ENCODE measurements at regions not wholly inside any gene's neighbourhood (a gene's known extent, or its start where the extent isn't known, plus 50 kb on each side); places are given as distances from the start of the nearest gene placed in this dataset.

DNA sequence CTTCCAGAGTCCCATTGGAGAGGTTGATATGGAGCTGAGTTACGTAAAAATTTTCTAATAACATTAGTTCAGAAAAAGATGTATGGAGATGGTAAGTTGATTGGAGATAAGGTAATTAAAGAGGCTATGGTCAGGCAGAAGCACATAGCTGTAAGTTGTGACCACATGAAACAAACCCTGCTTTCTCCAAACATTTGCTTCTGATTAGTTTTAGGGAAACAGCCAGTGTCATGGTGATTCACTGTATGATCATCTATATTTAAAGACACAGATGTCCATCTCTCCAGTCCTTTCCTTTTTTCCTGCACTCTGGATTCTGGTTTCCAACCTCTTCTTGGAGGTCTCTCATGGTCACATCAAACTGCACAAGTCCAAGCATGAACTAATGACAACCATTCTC is 1550.8 kb upstream of the PIK3C3 start:
- DNase-seq (no peak), ATAC-seq (replicated peaks in 1 of 4) (no peak)
- no peak overlapping the region for H3K27ac Mint-ChIP-seq
- H3K4me1 Mint-ChIP-seq, result no peaks in the 10 kb centered on the region
- ChIA-PET CTCF (no interaction called here), POLR2A (interaction anchor here in 1 of 2 donors (0.6 kb wide), 1 partner anchor 32 kb away, joined by 3 read pairs; no protein-coding TSS in a partner anchor)
- H3K4me3 Mint-ChIP-seq, result no peak overlapping the region
- H3K27me3 Mint-ChIP-seq, result no peaks in the 10 kb centered on the region
- H3K36me3 ChIP-seq (ENCODE audit: control insufficient read depth in 2 of 2, extremely low read depth in 1 of 2, insufficient read depth in 1 of 2, low read length in 1 of 2), result no peaks in the 10 kb centered on the region
- no peak overlapping the region for H3K27ac ChIP-seq (ENCODE audit: low read length)
- H3K36me3 Mint-ChIP-seq, result no peaks in the 10 kb centered on the region
- no peaks in the 10 kb centered on the region for H3K27me3 ChIP-seq (replicated peaks in 1 of 2; ENCODE audit: control insufficient read depth in 2 of 2, extremely low read depth in 1 of 2, insufficient read depth in 2 of 2, low read length in 1 of 2)
- peaks cover 15 to 25% (median 24%) of the 10 kb centered on the region in 3 donors for H3K9me3 Mint-ChIP-seq
- H3K9me3 ChIP-seq, result no peaks in the 10 kb centered on the region
- no CpG with 5 or more reads among the region's 1 CpG for WGBS (ENCODE audit: insufficient coverage)
- no peaks in the 10 kb centered on the region for H3K4me1 ChIP-seq (ENCODE audit: control insufficient read depth in 1 of 2, extremely low read depth in 1 of 2, insufficient read depth in 2 of 2, low read length in 2 of 2)
- no peak overlapping the region for H3K4me3 ChIP-seq (ENCODE audit: control insufficient read depth in 1 of 2, extremely low read depth in 1 of 2, low read length in 1 of 2)

DNA sequence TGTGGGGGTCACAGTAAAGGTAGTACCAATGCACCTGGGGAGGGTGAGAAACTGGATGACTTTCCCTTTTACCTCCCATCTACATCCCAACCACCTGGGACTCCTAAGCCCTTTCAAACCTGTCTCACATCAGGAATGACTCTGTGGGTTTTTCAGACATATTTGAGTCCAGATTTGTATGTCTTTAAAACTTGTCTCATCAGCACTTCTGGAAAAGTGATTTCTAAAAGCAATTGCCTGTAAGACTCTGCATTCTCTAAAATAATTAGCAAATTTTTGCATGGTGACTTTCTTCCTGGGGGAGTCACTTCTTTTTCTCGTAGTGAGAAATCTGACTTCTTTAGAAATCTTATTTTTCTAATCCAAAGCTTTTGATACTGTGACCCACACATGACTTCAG is 1553.0 kb upstream of the PIK3C3 start:
- CTCF ChIA-PET, result no interaction called here
- DNase-seq, result no peak
- Histone ChIP-seq H3K4me1 (ENCODE audit: control insufficient read depth in 1 of 2, extremely low read depth in 1 of 2, insufficient read depth in 2 of 2, low read length in 2 of 2) (no peaks in the 10 kb centered on the region), H3K9me3 (no peaks in the 10 kb centered on the region), H3K27me3 (replicated peaks in 1 of 2; ENCODE audit: control insufficient read depth in 2 of 2, extremely low read depth in 1 of 2, insufficient read depth in 2 of 2, low read length in 1 of 2) (no peaks in the 10 kb centered on the region), H3K4me3 (ENCODE audit: control insufficient read depth in 1 of 2, extremely low read depth in 1 of 2, low read length in 1 of 2) (no peak overlapping the region), H3K36me3 (ENCODE audit: control insufficient read depth in 2 of 2, extremely low read depth in 1 of 2, insufficient read depth in 1 of 2, low read length in 1 of 2) (no peaks in the 10 kb centered on the region), H3K27ac (ENCODE audit: low read length) (no peak overlapping the region)
- ATAC-seq (replicated peaks in 1 of 4), result no peak
- Mint-ChIP-seq H3K36me3 (no peaks in the 10 kb centered on the region), H3K9me3 (peaks cover 10 to 30% (median 16%) of the 10 kb centered on the region in 3 donors), H3K4me1 (no peaks in the 10 kb centered on the region), H3K27ac (no peak overlapping the region), H3K27me3 (no peaks in the 10 kb centered on the region), H3K4me3 (no peak overlapping the region)
- no CpG with 5 or more reads among the region's 1 CpG for WGBS (ENCODE audit: insufficient coverage)
- POLR2A ChIA-PET, result no interaction called here

DNA sequence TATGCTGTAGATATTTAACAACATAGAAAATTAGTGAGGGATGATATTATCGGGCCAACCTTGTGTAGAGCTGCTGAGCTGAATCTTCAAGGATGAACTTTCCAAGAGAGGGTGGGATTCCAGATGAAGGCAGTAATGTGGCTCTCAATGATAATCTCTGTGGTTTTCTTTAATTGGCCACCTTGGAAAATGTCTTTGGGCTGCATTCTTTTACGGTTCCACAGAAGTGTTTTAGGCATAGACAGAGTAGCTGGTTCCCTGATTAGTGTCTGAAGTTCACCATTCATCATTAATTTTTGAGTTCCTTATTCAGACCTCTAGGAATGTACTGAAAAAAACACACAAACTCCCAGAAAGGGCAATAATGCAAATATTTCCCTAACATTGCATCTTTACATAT is 1566.9 kb upstream of the PIK3C3 start:
- ChIA-PET CTCF (interaction anchor here in 1 of 2 donors (0.6 kb wide), 1 partner anchor 51 kb away, joined by 3 read pairs; no protein-coding TSS in a partner anchor), POLR2A (no interaction called here)
- 100% methylated on average over 1 of the region's 2 CpGs for WGBS (ENCODE audit: insufficient coverage)
- H3K36me3 ChIP-seq (ENCODE audit: control insufficient read depth in 2 of 2, extremely low read depth in 1 of 2, insufficient read depth in 1 of 2, low read length in 1 of 2), result no peaks in the 10 kb centered on the region
- no peak for DNase-seq
- Mint-ChIP-seq H3K4me1 (no peaks in the 10 kb centered on the region), H3K36me3 (no peaks in the 10 kb centered on the region), H3K4me3 (no peak overlapping the region), H3K27ac (no peak overlapping the region), H3K9me3 (peaks cover 11 to 30% (median 19%) of the 10 kb centered on the region in 3 donors), H3K27me3 (no peaks in the 10 kb centered on the region)
- ATAC-seq (replicated peaks in 1 of 4), result no peak
- H3K27ac ChIP-seq (ENCODE audit: low read length), result no peak overlapping the region
- no peak overlapping the region for H3K4me3 ChIP-seq (ENCODE audit: control insufficient read depth in 1 of 2, extremely low read depth in 1 of 2, low read length in 1 of 2)
- H3K4me1 ChIP-seq (ENCODE audit: control insufficient read depth in 1 of 2, extremely low read depth in 1 of 2, insufficient read depth in 2 of 2, low read length in 2 of 2), result no peaks in the 10 kb centered on the region
- no peaks in the 10 kb centered on the region for H3K27me3 ChIP-seq (replicated peaks in 1 of 2; ENCODE audit: control insufficient read depth in 2 of 2, extremely low read depth in 1 of 2, insufficient read depth in 2 of 2, low read length in 1 of 2)
- no peaks in the 10 kb centered on the region for H3K9me3 ChIP-seq

DNA sequence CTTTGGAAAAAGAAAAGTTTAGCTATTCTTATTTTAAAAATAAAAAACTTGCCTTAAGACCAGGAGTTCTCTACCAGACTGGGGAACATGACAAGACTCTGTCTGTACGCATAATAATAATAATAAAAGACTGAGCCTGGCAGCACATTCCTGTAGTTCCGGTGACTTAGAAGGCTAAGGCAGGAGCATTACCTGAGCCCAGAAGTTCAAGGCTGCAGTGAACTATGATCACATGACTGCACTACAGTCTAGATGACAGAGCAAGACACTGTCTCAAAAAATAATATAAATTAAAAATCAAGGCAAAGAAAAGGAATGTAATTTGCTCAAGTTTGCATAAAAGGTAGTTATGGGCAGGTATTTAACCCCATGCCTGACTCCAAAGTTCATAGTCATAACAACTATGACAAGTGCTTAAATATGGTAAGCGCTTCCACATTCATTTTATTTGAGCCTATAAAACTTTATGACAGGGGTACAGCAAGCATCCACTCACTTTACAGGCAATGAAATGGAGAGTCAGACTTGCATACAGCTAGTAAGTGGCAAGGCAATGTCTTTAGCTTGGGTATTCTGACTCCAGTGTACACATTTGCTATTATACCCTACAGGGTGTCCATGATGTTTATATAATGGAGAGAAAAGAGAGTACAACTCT is 1567.8 kb upstream of the PIK3C3 start:
- DNase-seq, result no peak
- Mint-ChIP-seq H3K4me3 (no peak overlapping the region), H3K27ac (no peak overlapping the region), H3K27me3 (no peaks in the 10 kb centered on the region), H3K9me3 (peaks cover 14 to 26% (median 18%) of the 10 kb centered on the region in 3 donors), H3K4me1 (no peaks in the 10 kb centered on the region), H3K36me3 (no peaks in the 10 kb centered on the region)
- no peak overlapping the region for H3K27ac ChIP-seq (ENCODE audit: low read length)
- no peak for ATAC-seq (replicated peaks in 1 of 4)
- ChIA-PET POLR2A (interaction anchor here in 1 of 2 donors (0.6 kb wide), 1 partner anchor 445 kb away, joined by 3 read pairs; no protein-coding TSS in a partner anchor), CTCF (interaction anchor here in 1 of 2 donors (0.6 kb wide), 1 partner anchor 51 kb away, joined by 3 read pairs; no protein-coding TSS in a partner anchor)
- H3K9me3 ChIP-seq, result no peaks in the 10 kb centered on the region
- H3K4me3 ChIP-seq (ENCODE audit: control insufficient read depth in 1 of 2, extremely low read depth in 1 of 2, low read length in 1 of 2), result no peak overlapping the region
- H3K27me3 ChIP-seq (replicated peaks in 1 of 2; ENCODE audit: control insufficient read depth in 2 of 2, extremely low read depth in 1 of 2, insufficient read depth in 2 of 2, low read length in 1 of 2), result no peaks in the 10 kb centered on the region
- no peaks in the 10 kb centered on the region for H3K4me1 ChIP-seq (ENCODE audit: control insufficient read depth in 1 of 2, extremely low read depth in 1 of 2, insufficient read depth in 2 of 2, low read length in 2 of 2)
- 87% methylated on average over 2 of the region's 3 CpGs for WGBS (ENCODE audit: insufficient coverage)
- H3K36me3 ChIP-seq (ENCODE audit: control insufficient read depth in 2 of 2, extremely low read depth in 1 of 2, insufficient read depth in 1 of 2, low read length in 1 of 2), result no peaks in the 10 kb centered on the region

DNA sequence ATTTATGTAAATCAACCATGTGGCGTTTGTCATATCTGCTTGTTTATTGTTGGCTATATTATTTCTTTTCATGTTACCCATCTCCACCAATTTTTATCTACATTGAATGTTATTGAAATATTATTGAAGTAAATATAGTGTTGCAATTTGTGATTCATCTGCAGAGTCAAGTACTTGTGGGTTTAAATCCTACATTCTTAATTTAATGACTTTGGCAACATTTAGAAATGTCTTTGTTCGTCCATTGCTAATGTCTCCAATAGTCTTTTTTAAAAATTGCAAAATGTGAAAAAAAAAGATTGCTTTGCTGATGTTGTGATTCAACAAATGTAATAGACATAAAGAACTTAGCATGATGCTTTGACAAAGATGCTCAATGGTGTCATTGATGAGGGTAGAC is 1572.8 kb upstream of the PIK3C3 start:
- no peaks in the 10 kb centered on the region for H3K36me3 ChIP-seq (ENCODE audit: control insufficient read depth in 2 of 2, extremely low read depth in 1 of 2, insufficient read depth in 1 of 2, low read length in 1 of 2)
- DNase-seq, result no peak
- H3K27ac ChIP-seq (ENCODE audit: low read length), result no peak overlapping the region
- Mint-ChIP-seq H3K4me3 (no peak overlapping the region), H3K27ac (no peak overlapping the region), H3K27me3 (no peaks in the 10 kb centered on the region), H3K4me1 (no peaks in the 10 kb centered on the region), H3K36me3 (no peaks in the 10 kb centered on the region), H3K9me3 (peaks cover 7 to 16% (median 10%) of the 10 kb centered on the region in 3 donors)
- no peak overlapping the region for H3K4me3 ChIP-seq (ENCODE audit: control insufficient read depth in 1 of 2, extremely low read depth in 1 of 2, low read length in 1 of 2)
- H3K4me1 ChIP-seq (ENCODE audit: control insufficient read depth in 1 of 2, extremely low read depth in 1 of 2, insufficient read depth in 2 of 2, low read length in 2 of 2), result no peaks in the 10 kb centered on the region
- H3K27me3 ChIP-seq (replicated peaks in 1 of 2; ENCODE audit: control insufficient read depth in 2 of 2, extremely low read depth in 1 of 2, insufficient read depth in 2 of 2, low read length in 1 of 2), result no peaks in the 10 kb centered on the region
- CTCF ChIA-PET, result no interaction called here
- WGBS (ENCODE audit: insufficient coverage), result no CpG with 5 or more reads among the region's 2 CpGs
- ATAC-seq (replicated peaks in 1 of 4), result no peak
- H3K9me3 ChIP-seq, result no peaks in the 10 kb centered on the region
- POLR2A ChIA-PET, result no interaction called here

DNA sequence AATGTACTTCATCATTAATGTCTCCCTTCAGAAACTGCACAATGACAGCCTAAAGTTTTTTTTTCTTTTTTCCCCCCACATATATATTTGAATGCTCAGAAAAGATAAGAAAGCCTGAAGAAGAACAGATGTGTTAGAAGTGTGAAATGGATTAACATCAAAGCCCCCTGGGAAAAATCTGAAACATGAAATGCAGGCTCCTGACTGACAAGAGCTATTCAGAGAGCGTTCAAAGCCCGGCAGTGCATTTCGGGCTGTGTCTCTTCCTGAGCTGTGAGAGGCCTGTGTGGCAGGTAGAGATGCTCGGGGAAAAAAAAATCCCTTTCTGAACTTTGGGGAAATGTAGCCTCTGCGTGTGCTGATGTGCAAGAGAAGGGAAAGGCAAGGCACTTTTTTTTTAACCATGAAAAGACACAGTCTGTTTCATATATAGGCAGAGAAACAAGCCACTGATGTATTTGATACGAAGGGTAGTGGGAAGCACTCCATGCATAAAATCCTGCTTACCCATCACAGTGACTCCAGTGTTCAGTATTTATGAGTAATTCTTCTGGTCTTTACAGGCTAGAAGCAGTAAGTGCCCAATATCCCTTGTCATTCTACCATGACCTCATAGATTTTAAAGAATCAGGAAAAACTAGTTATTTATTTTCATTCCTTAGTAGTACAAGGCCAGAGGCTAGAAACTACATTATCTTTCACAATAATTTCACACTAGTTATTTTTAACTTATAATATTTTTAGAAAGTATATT is 1574.2 kb upstream of the PIK3C3 start:
- ChIA-PET POLR2A (no interaction called here), CTCF (no interaction called here)
- H3K4me3 Mint-ChIP-seq, result no peak overlapping the region
- 83% methylated on average over 3 of the region's 6 CpGs for WGBS (ENCODE audit: insufficient coverage)
- H3K4me1 Mint-ChIP-seq, result no peaks in the 10 kb centered on the region
- no peaks in the 10 kb centered on the region for H3K27me3 ChIP-seq (replicated peaks in 1 of 2; ENCODE audit: control insufficient read depth in 2 of 2, extremely low read depth in 1 of 2, insufficient read depth in 2 of 2, low read length in 1 of 2)
- H3K36me3 Mint-ChIP-seq, result no peaks in the 10 kb centered on the region
- DNase-seq (no peak), ATAC-seq (replicated peaks in 1 of 4) (no peak)
- no peaks in the 10 kb centered on the region for H3K4me1 ChIP-seq (ENCODE audit: control insufficient read depth in 1 of 2, extremely low read depth in 1 of 2, insufficient read depth in 2 of 2, low read length in 2 of 2)
- peaks cover 7 to 17% (median 10%) of the 10 kb centered on the region in 3 donors for H3K9me3 Mint-ChIP-seq
- no peaks in the 10 kb centered on the region for H3K9me3 ChIP-seq
- H3K27ac Mint-ChIP-seq, result no peak overlapping the region
- no peaks in the 10 kb centered on the region for H3K36me3 ChIP-seq (ENCODE audit: control insufficient read depth in 2 of 2, extremely low read depth in 1 of 2, insufficient read depth in 1 of 2, low read length in 1 of 2)
- no peaks in the 10 kb centered on the region for H3K27me3 Mint-ChIP-seq
- no peak overlapping the region for H3K27ac ChIP-seq (ENCODE audit: low read length)
- no peak overlapping the region for H3K4me3 ChIP-seq (ENCODE audit: control insufficient read depth in 1 of 2, extremely low read depth in 1 of 2, low read length in 1 of 2)

Data from T-cell (primary cell).